GM12878 (cell line): ENCODE measurements at regions not wholly inside any gene's neighbourhood (a gene's known extent, or its start where the extent isn't known, plus 50 kb on each side); places are given as distances from the start of the nearest gene placed in this dataset.

Experiments
- ATAC-seq: fragments of 200-7000 bp; cut with Tn5 transposase; 3 replicates; pipeline ENCODE4 v1.9.1; 2020; ENCODE audit warnings: mild to moderate bottlenecking, moderate library complexity
- BruUV-seq: library from RNA; stranded (reverse); fragments of 400-500 nt; replicated peaks from 2 replicates; lab custom pipeline; 2021; lab: Mats Ljungman, UMichigan
- CTCF ChIA-PET: fragments of 300-600 bp; sonication (Branson Sonifier 250); formaldehyde crosslinking; extraction: SDS; loops from one replicate; lab custom pipeline; 2021; ENCODE audit warnings: inconsistent platforms; lab: Yijun Ruan, JAX
- POLR2A ChIA-PET: fragments of 350-600 bp; formaldehyde crosslinking; extraction: SDS; loops from one replicate; lab custom pipeline; 2021; ENCODE audit warnings: inconsistent platforms; lab: Charles Lee
- RAD21 ChIA-PET: fragments of 300-600 bp; sonication (Branson Sonifier 250); formaldehyde crosslinking; loops from one replicate; lab custom pipeline; 2023; ENCODE audit warnings: antibody characterized with exemption; ENCODE audit not compliant: unreplicated experiment; lab: Charles Lee
- SMC1A ChIA-PET: fragments of 300-600 bp; sonication (Branson Sonifier 250); formaldehyde crosslinking; loops from one replicate; lab custom pipeline; 2023; ENCODE audit not compliant: unreplicated experiment, uncharacterized antibody; lab: Charles Lee
- DNase-seq: peaks from one replicate; pipeline ENCODE4 v3.0.0-alpha.2; 2011; ENCODE audit warnings: low read depth, low spot score
- FAIRE-seq: peaks from 3 replicates; lab custom pipeline; 2011; peaks lifted over from hg19 to GRCh38; lab: Jason Lieb, UNC
- H2AFZ ChIP-seq: 2 replicates; pipeline ENCODE4 v1.6.0; 2011; ENCODE audit warnings: low read depth, low read length, control low read depth; ENCODE audit not compliant: control insufficient read depth
- H3K27ac ChIP-seq: 2 replicates; pipeline ENCODE4 v1.5.1; 2011; ENCODE audit warnings: control low read depth; ENCODE audit not compliant: control insufficient read depth, insufficient read depth
- H3K27me3 ChIP-seq, 2 experiments: replicated peaks in 1 of 2; 2 replicates each; pipeline versions ENCODE4 v1.6.0 to v1.6.1; 2011; ENCODE audit warnings: low read length in 1 of 2; ENCODE audit not compliant: control insufficient read depth in 2 of 2, insufficient read depth in 2 of 2
- H3K36me3 ChIP-seq, 2 experiments: 2 replicates each; pipeline ENCODE4 v1.5.1; 2011; ENCODE audit warnings: low read length in 1 of 2; ENCODE audit not compliant: control insufficient read depth in 2 of 2, insufficient read depth in 2 of 2
- H3K4me1 ChIP-seq: 2 replicates; pipeline ENCODE4 v1.6.1; 2011; ENCODE audit warnings: mild to moderate bottlenecking, low read length, moderate library complexity, mixed read lengths; ENCODE audit not compliant: control insufficient read depth, insufficient read depth
- H3K4me2 ChIP-seq: 2 replicates; pipeline ENCODE4 v1.6.0; 2011; ENCODE audit warnings: control low read depth; ENCODE audit not compliant: control insufficient read depth, insufficient read depth
- H3K4me3 ChIP-seq: fragments of 200-600 bp; sonication (generic); 2 replicates; pipeline ENCODE4 v1.5.1; 2016
- H3K79me2 ChIP-seq: 2 replicates; pipeline ENCODE4 v1.6.0; 2011; ENCODE audit warnings: low read length; ENCODE audit not compliant: control insufficient read depth, insufficient read depth
- H3K9ac ChIP-seq: 2 replicates; pipeline ENCODE4 v1.8.0; 2011; ENCODE audit warnings: low read length, control low read depth, mixed read lengths; ENCODE audit not compliant: control insufficient read depth, insufficient read depth
- H3K9me3 ChIP-seq: replicated peaks from 3 replicates; pipeline ENCODE4 v1.5.1; 2011; ENCODE audit warnings: mild to moderate bottlenecking, low read length; ENCODE audit not compliant: control insufficient read depth, insufficient read depth
- H4K20me1 ChIP-seq: 2 replicates; pipeline ENCODE4 v1.6.0; 2011; ENCODE audit not compliant: control insufficient read depth, insufficient read depth
- ASH2L ChIP-seq: fragments of 300-600, 200-600 bp; sonication (generic); IDR thresholded peaks from 2 replicates; pipeline ENCODE4 v1.6.1; 2017; ENCODE audit warnings: low read depth, mild to moderate bottlenecking, borderline replicate concordance
- WGBS: methylation state at CpG from one replicate; pipeline ENCODE4 v1.1.6; 2016; ENCODE audit warnings: low lambda C conversion rate; ENCODE audit not compliant: insufficient replicate concordance, insufficient coverage; ENCODE audit errors: missing lambda C conversion rate; 5-methylcytosine and 5-hydroxymethylcytosine counted together
- in situ Hi-C: fragments of 300-500 bp; cut with MboI; formaldehyde crosslinking; loops from 9 replicates; pipeline ENCODE4 v1.14.3; 2018; ENCODE audit warnings: mixed read lengths
- intact Hi-C: fragments of 100-400 bp; cut with micrococcal nuclease; formaldehyde crosslinking; loops from one replicate; pipeline ENCODE4 v1.14.2; 2022; ENCODE audit not compliant: unreplicated experiment
- TF ChIP-seq, protein P1 (sequence below): IDR thresholded peaks from 2 replicates; pipeline ENCODE4 v1.6.1; 2011; ENCODE audit warnings: low read depth, low read length, improper control_type of control experiment, borderline replicate concordance
- TF ChIP-seq, protein P2 (sequence below): fragments of 450-650 bp; IDR thresholded peaks from 2 replicates; pipeline ENCODE4 v1.6.1; 2016; ENCODE audit warnings: mild to moderate bottlenecking
- TF ChIP-seq, protein P3 (sequence below), 3 experiments: IDR thresholded peaks in 2 of 3; conservative IDR thresholded peaks in 1 of 3; 2 replicates each; pipeline ENCODE4 v1.5.1; 2011; ENCODE audit warnings: low read depth in 3 of 3, low read length in 3 of 3, mild to moderate bottlenecking in 3 of 3, control low read depth in 2 of 3, moderate library complexity in 2 of 3, inconsistent platforms in 1 of 3, mixed read lengths in 1 of 3; ENCODE audit not compliant: control insufficient read depth in 2 of 3, insufficient read depth in 1 of 3; ENCODE audit errors: extremely low read depth in 1 of 3

GRCh38 chr10:113986316-113986715, 57.4 kb upstream of the ADRB1 start:
- in situ Hi-C loops (no loop called here), intact Hi-C loops (no loop called here)
- H3K27me3 ChIP-seq, result no peaks in the 10 kb centered on the region
- ChIA-PET SMC1A (no interaction called here), POLR2A (no interaction called here), RAD21 (no interaction called here), CTCF (no interaction called here)
- H2AFZ ChIP-seq, result no peak overlapping the region
- H3K9me3 ChIP-seq, result peaks cover 5% of the 10 kb centered on the region; the same call in 2 of the 3 replicates
- TF ChIP-seq, protein P1, sequence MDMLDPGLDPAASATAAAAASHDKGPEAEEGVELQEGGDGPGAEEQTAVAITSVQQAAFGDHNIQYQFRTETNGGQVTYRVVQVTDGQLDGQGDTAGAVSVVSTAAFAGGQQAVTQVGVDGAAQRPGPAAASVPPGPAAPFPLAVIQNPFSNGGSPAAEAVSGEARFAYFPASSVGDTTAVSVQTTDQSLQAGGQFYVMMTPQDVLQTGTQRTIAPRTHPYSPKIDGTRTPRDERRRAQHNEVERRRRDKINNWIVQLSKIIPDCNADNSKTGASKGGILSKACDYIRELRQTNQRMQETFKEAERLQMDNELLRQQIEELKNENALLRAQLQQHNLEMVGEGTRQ, result no peak
- TF ChIP-seq, protein P2, sequence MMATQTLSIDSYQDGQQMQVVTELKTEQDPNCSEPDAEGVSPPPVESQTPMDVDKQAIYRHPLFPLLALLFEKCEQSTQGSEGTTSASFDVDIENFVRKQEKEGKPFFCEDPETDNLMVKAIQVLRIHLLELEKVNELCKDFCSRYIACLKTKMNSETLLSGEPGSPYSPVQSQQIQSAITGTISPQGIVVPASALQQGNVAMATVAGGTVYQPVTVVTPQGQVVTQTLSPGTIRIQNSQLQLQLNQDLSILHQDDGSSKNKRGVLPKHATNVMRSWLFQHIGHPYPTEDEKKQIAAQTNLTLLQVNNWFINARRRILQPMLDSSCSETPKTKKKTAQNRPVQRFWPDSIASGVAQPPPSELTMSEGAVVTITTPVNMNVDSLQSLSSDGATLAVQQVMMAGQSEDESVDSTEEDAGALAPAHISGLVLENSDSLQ, result no peak
- TF ChIP-seq, protein P3, sequence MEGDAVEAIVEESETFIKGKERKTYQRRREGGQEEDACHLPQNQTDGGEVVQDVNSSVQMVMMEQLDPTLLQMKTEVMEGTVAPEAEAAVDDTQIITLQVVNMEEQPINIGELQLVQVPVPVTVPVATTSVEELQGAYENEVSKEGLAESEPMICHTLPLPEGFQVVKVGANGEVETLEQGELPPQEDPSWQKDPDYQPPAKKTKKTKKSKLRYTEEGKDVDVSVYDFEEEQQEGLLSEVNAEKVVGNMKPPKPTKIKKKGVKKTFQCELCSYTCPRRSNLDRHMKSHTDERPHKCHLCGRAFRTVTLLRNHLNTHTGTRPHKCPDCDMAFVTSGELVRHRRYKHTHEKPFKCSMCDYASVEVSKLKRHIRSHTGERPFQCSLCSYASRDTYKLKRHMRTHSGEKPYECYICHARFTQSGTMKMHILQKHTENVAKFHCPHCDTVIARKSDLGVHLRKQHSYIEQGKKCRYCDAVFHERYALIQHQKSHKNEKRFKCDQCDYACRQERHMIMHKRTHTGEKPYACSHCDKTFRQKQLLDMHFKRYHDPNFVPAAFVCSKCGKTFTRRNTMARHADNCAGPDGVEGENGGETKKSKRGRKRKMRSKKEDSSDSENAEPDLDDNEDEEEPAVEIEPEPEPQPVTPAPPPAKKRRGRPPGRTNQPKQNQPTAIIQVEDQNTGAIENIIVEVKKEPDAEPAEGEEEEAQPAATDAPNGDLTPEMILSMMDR (IDR thresholded peaks at IDR 0.05 in 2 of 3, conservative IDR thresholded peaks at IDR 0.05 in 1 of 3; ENCODE audit: control insufficient read depth in 2 of 3, extremely low read depth in 1 of 3, insufficient read depth in 1 of 3, low read depth in 3 of 3, low read length in 3 of 3), result no peak
- TF ChIP-seq ASH2L, result no peak
- no TSS peak for BruUV-seq
- no peaks in the 10 kb centered on the region for H4K20me1 ChIP-seq
- no peak overlapping the region for H3K9ac ChIP-seq
- no peaks in the 10 kb centered on the region for H3K79me2 ChIP-seq
- H3K4me1 ChIP-seq, result peaks cover 28% of the 10 kb centered on the region
- 91% methylated on average over 6 of the region's 6 CpGs for WGBS
- H3K36me3 ChIP-seq, result no peaks in the 10 kb centered on the region
- ATAC-seq (no peak), FAIRE-seq (no peak), DNase-seq (no peak)
- no peak overlapping the region for H3K4me3 ChIP-seq
- no peak overlapping the region for H3K4me2 ChIP-seq
- H3K27ac ChIP-seq, result no peak overlapping the region
